CD8-positive, alpha-beta memory T cell (primary cell): ENCODE measurements at regions not wholly inside any gene's neighbourhood (a gene's known extent, or its start where the extent isn't known, plus 50 kb on each side); places are given as distances from the start of the nearest gene placed in this dataset.

Experiments used
- CTCF ChIA-PET: fragments of 350-600 bp; sonication (Branson Sonifier 250); formaldehyde crosslinking; loops from one replicate; lab custom pipeline; 2021; ENCODE audit warnings: antibody characterized with exemption; lab: Charles Lee
- POLR2A ChIA-PET: fragments of 350-600 bp; sonication (Branson Sonifier 250); formaldehyde crosslinking; loops from one replicate; lab custom pipeline; 2021; ENCODE audit warnings: antibody characterized with exemption; lab: Charles Lee
- DNase-seq, 5 donors: peaks; one replicate each; pipeline versions ENCODE4 v3.0.0 to v3.0.0-alpha.2; 2020 to 2022; ENCODE audit warnings: mixed read lengths in 1 of 5
- H3K27ac ChIP-seq: one replicate; pipeline ENCODE4 v1.7.0; 2013; ENCODE audit warnings: low read depth, mild to moderate bottlenecking, low read length, moderate library complexity
- H3K27me3 ChIP-seq: 2 replicates; pipeline ENCODE4 v1.7.0; 2013; ENCODE audit warnings: low read length, mild to moderate bottlenecking; ENCODE audit not compliant: insufficient read depth, poor library complexity, severe bottlenecking
- H3K36me3 ChIP-seq: 2 replicates; pipeline ENCODE4 v1.7.0; 2013; ENCODE audit warnings: mild to moderate bottlenecking, low read length, moderate library complexity; ENCODE audit not compliant: insufficient read depth
- H3K4me1 ChIP-seq: 2 replicates; pipeline ENCODE4 v1.7.0; 2013; ENCODE audit warnings: mild to moderate bottlenecking, low read length, moderate library complexity; ENCODE audit not compliant: insufficient read depth
- H3K4me3 ChIP-seq: 2 replicates; pipeline ENCODE4 v1.7.0; 2013; ENCODE audit warnings: mild to moderate bottlenecking, low read length
- H3K9me3 ChIP-seq: 2 replicates; pipeline ENCODE4 v1.7.0; 2013; ENCODE audit warnings: mild to moderate bottlenecking, low read length
- H3K27ac Mint-ChIP-seq, 8 donors: one replicate each; pipeline ENCODE4 v1.8.0; 2020 to 2021; ENCODE audit warnings: mixed read lengths in 8 of 8, mild to moderate bottlenecking in 6 of 8, inconsistent platforms in 3 of 8, moderate library complexity in 3 of 8
- H3K27me3 Mint-ChIP-seq, 2 donors: one replicate each; pipeline ENCODE4 v1.8.0; 2020 to 2021; ENCODE audit warnings: mixed read lengths in 2 of 2, mild to moderate bottlenecking in 1 of 2, moderate library complexity in 1 of 2
- H3K36me3 Mint-ChIP-seq, 3 donors: one replicate each; pipeline ENCODE4 v1.8.0; 2020 to 2021; ENCODE audit warnings: mixed read lengths in 3 of 3, inconsistent platforms in 1 of 3, mild to moderate bottlenecking in 1 of 3
- H3K4me1 Mint-ChIP-seq, 3 donors: one replicate each; pipeline ENCODE4 v1.8.0; 2020 to 2021; ENCODE audit warnings: mixed read lengths in 3 of 3, inconsistent platforms in 1 of 3, mild to moderate bottlenecking in 1 of 3
- H3K4me3 Mint-ChIP-seq, 7 donors: one replicate each; pipeline ENCODE4 v1.8.0; 2020 to 2021; ENCODE audit warnings: mixed read lengths in 7 of 7, mild to moderate bottlenecking in 6 of 7, moderate library complexity in 4 of 7, inconsistent platforms in 2 of 7
- H3K9me3 Mint-ChIP-seq, 5 donors: one replicate each; pipeline ENCODE4 v1.8.0; 2020 to 2022; ENCODE audit warnings: mixed read lengths in 5 of 5, mild to moderate bottlenecking in 3 of 5, moderate library complexity in 2 of 5, inconsistent platforms in 1 of 5

DNA sequence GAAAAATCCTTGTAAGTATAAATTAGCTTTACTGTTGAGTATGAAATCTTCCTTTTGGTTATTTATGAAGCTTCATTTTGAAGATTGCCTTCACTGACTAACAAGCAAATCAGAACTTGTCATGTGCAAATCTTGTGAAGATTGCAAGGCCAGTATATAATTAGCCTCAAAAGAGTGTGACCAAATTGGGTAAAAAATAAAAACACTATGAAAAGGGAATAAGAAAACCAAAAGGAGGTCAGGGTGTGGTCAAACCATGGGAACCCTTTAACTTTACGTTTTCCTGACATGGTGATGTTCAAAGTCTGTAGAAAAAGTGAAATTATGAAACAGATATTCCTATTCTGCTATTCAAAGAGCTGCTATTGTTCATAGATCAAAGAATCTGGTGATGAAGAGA is 230.3 kb downstream of the BCAT1 start:
- Histone ChIP-seq H3K36me3 (no peaks in the 10 kb centered on the region), H3K9me3 (no peaks in the 10 kb centered on the region), H3K4me3 (no peak overlapping the region), H3K4me1 (peaks cover 5% of the 10 kb centered on the region), H3K27me3 (no peaks in the 10 kb centered on the region), H3K27ac (no peak overlapping the region)
- H3K36me3 Mint-ChIP-seq, result peaks cover 0 to 8% (median 1%) of the 10 kb centered on the region in 3 donors
- no peaks in the 10 kb centered on the region for H3K27me3 Mint-ChIP-seq
- peak overlapping the region in 2 of 8 donors; percentile 13 to 54 for H3K27ac Mint-ChIP-seq
- H3K4me1 Mint-ChIP-seq, result peaks cover 17 to 23% (median 22%) of the 10 kb centered on the region in 3 donors
- ChIA-PET CTCF (no interaction called here), POLR2A (no interaction called here)
- DNase-seq, result no peak
- H3K4me3 Mint-ChIP-seq, result peak overlapping the region in 4 of 7 donors; percentile 5 to 33 (median 15)
- H3K9me3 Mint-ChIP-seq, result no peaks in the 10 kb centered on the region

DNA sequence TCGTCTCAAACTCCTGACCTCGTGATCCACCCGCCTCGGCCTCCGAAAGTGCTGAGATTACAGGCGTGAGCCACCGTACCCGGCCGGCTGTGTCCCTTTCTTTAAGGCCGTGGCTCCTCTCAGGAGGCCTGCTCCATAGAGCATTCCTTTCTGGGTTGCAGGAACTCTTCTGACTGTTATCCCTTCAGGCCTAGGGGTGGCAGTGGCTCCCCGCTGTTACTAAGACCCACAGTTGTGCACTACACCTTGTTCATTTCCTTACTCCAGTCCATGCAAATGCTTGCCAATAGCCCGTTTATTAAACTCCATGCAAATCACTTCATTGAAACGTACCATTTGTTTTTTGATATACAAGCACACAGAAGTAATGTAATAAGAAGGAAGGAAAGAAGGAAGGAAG is 234.7 kb downstream of the BCAT1 start:
- Mint-ChIP-seq H3K36me3 (no peaks in the 10 kb centered on the region), H3K4me1 (peaks cover 11 to 14% (median 13%) of the 10 kb centered on the region in 3 donors), H3K27ac (no peak overlapping the region), H3K27me3 (no peaks in the 10 kb centered on the region), H3K9me3 (no peaks in the 10 kb centered on the region), H3K4me3 (no peak overlapping the region)
- no peaks in the 10 kb centered on the region for H3K9me3 ChIP-seq
- H3K27ac ChIP-seq, result no peak overlapping the region
- DNase-seq, result no peak
- ChIA-PET POLR2A (no interaction called here), CTCF (no interaction called here)
- H3K27me3 ChIP-seq, result no peaks in the 10 kb centered on the region
- H3K4me1 ChIP-seq, result peaks cover 2% of the 10 kb centered on the region
- no peaks in the 10 kb centered on the region for H3K36me3 ChIP-seq
- H3K4me3 ChIP-seq, result no peak overlapping the region

DNA sequence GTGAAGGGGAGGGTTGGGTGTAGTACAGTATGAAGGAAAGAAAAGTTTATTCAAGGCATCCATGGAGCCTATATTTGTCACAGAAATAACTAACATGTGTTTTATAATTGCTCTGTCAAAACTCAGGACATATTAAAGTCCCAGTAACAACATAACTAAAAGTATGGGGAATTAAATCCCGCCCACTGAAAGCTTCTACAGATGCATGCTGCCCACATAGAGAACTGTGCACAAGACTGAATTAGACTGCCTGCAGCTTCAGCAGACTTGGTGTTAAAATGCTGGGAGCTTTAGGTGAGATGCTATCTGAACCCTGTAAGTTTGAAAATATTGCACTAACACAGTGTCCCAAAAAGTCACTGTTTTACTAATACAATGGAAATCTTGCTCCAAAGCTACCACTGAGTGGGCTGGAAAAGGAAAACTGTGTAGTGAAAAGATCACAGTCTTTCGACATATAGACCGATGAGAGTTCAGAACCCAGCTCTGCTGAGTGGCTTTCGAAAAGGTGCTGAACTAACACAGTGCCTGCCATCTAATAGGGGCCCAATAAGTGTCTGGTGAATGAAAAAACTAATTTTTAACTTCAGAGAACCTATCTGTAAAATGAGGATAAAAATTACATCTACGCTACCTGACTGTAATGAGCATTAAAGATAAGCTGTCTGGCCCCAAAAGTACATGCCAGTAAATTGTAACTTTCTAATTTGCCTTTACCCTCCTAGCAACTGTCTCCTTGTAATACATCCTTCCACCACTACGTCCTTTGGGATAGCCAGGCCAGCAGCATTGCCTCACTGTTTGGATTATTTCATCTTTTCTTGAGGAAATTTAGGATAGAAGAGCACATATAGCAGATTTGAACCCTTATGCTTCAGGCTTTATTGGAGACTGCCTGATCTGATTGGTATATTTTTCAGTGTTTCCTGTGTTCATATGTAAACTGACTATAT is 237.6 kb downstream of the BCAT1 start:
- no peaks in the 10 kb centered on the region for H3K9me3 Mint-ChIP-seq
- Histone ChIP-seq H3K9me3 (no peaks in the 10 kb centered on the region), H3K4me3 (no peak overlapping the region), H3K36me3 (no peaks in the 10 kb centered on the region), H3K27me3 (no peaks in the 10 kb centered on the region), H3K4me1 (no peaks in the 10 kb centered on the region), H3K27ac (no peak overlapping the region)
- CTCF ChIA-PET, result no interaction called here
- POLR2A ChIA-PET, result no interaction called here
- no peaks in the 10 kb centered on the region for H3K4me1 Mint-ChIP-seq
- H3K36me3 Mint-ChIP-seq, result no peaks in the 10 kb centered on the region
- no peaks in the 10 kb centered on the region for H3K27me3 Mint-ChIP-seq
- no peak overlapping the region for H3K4me3 Mint-ChIP-seq
- DNase-seq, result no peak
- H3K27ac Mint-ChIP-seq, result peak overlapping the region in 1 of 8 donors; percentile 47

DNA sequence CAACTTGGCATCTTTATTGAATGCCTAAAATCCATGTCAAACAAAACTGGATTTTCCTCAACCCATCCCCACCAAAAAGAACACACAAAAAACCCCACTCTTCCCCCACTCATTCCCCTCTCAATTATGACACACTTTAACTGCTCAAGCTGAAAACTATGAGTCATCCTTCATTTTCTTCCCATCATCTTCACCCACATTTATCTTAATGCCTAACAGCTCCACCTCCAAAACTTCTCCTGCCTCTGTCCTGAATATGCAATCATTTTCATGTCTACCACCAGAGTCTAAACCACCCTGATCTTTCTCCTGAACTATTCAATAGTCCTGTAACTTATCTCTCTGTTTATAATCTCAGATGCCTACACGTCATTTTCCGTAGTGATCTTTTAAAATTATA is 239.7 kb downstream of the BCAT1 start:
- Mint-ChIP-seq H3K9me3 (no peaks in the 10 kb centered on the region), H3K4me1 (no peaks in the 10 kb centered on the region), H3K27ac (no peak overlapping the region), H3K4me3 (no peak overlapping the region), H3K36me3 (no peaks in the 10 kb centered on the region), H3K27me3 (no peaks in the 10 kb centered on the region)
- H3K4me3 ChIP-seq, result no peak overlapping the region
- H3K4me1 ChIP-seq, result no peaks in the 10 kb centered on the region
- no peak for DNase-seq
- no peaks in the 10 kb centered on the region for H3K9me3 ChIP-seq
- H3K27me3 ChIP-seq, result no peaks in the 10 kb centered on the region
- H3K27ac ChIP-seq, result no peak overlapping the region
- ChIA-PET CTCF (no interaction called here), POLR2A (interaction anchor here (0.5 kb wide), 1 partner anchor 105 kb away, joined by 7 read pairs; no protein-coding TSS in a partner anchor)
- no peaks in the 10 kb centered on the region for H3K36me3 ChIP-seq

DNA sequence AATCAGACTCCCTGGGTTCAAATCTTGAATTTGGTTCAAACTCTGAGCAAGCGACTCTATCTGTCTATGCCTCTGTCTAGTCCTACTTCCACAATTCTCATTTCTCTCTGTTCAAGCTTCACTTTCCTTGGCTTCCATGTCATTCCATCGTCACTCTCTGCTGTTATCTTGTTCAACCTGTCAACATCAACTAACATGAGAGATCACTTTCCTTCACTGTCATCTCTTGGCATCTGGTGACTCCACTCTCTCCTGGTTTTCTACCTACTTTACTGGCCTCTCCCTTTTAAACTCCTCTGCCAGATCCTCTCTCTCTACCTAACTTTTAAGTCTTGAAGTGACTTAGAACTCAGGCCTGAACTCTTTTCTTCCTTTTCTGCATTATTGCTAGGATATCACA is 240.2 kb downstream of the BCAT1 start:
- CTCF ChIA-PET, result no interaction called here

DNA sequence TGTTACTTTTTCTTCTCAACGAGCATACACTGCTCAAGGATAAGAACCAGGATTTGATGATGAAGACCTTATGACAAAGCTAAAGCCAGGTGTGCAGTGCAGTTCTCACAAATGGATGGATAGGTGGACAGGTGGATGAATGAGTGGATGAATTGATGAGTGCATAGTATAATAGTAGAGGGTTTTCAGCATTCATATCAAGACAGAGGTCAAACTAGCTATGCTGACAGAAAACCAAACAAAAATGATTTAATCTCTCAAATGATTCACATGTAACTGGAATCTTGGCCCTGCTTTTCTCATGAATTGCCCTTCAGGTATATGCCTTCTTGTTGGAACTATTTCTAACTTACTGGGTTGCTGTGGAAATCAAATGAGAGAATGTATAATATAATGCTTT is 240.9 kb downstream of the BCAT1 start:
- Mint-ChIP-seq H3K9me3 (no peaks in the 10 kb centered on the region), H3K4me3 (no peak overlapping the region), H3K4me1 (no peaks in the 10 kb centered on the region), H3K27ac (no peak overlapping the region), H3K27me3 (peaks cover 0 to 2% of the 10 kb centered on the region in 2 donors), H3K36me3 (no peaks in the 10 kb centered on the region)
- Histone ChIP-seq H3K4me1 (no peaks in the 10 kb centered on the region), H3K4me3 (no peak overlapping the region), H3K27ac (no peak overlapping the region), H3K36me3 (no peaks in the 10 kb centered on the region), H3K27me3 (no peaks in the 10 kb centered on the region), H3K9me3 (no peaks in the 10 kb centered on the region)
- ChIA-PET CTCF (no interaction called here), POLR2A (no interaction called here)
- DNase-seq, result no peak

More for the DNA sequence above, 240.2 kb downstream of the BCAT1 start:
- H3K4me1 ChIP-seq, result no peaks in the 10 kb centered on the region
- H3K9me3 Mint-ChIP-seq, result no peaks in the 10 kb centered on the region
- H3K27me3 ChIP-seq, result no peaks in the 10 kb centered on the region
- H3K4me3 Mint-ChIP-seq, result no peak overlapping the region
- H3K4me3 ChIP-seq, result no peak overlapping the region
- no peaks in the 10 kb centered on the region for H3K36me3 Mint-ChIP-seq
- no peaks in the 10 kb centered on the region for H3K36me3 ChIP-seq
- H3K27ac ChIP-seq, result no peak overlapping the region
- no peak for DNase-seq
- H3K27ac Mint-ChIP-seq, result no peak overlapping the region
- POLR2A ChIA-PET, result interaction anchor here (0.5 kb wide), 1 partner anchor 106 kb away, joined by 7 read pairs; no protein-coding TSS in a partner anchor
- H3K4me1 Mint-ChIP-seq, result no peaks in the 10 kb centered on the region
- no peaks in the 10 kb centered on the region for H3K27me3 Mint-ChIP-seq
- H3K9me3 ChIP-seq, result no peaks in the 10 kb centered on the region

DNA sequence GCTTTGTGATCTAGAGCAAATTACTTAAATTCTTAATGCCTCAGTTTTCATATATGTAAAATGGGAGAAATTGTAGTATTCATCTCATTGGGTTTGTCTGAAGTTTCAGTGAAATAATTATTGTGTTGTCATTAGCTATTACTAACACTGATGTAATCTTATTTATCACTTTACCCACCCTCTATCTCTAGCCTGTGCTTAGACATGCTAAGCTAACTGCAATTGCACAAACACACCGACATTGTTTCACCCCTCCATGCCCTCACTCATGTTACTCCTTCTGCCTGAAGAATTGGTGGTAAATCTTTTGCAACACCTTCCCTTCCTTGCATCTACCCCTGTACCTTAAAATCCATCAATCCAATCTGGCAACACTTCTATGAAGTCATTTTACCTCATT is 241.6 kb downstream of the BCAT1 start:
- Mint-ChIP-seq H3K4me3 (no peak overlapping the region), H3K27me3 (peaks cover 0 to 5% of the 10 kb centered on the region in 2 donors), H3K4me1 (no peaks in the 10 kb centered on the region), H3K9me3 (no peaks in the 10 kb centered on the region), H3K27ac (no peak overlapping the region), H3K36me3 (no peaks in the 10 kb centered on the region)
- Histone ChIP-seq H3K9me3 (no peaks in the 10 kb centered on the region), H3K36me3 (no peaks in the 10 kb centered on the region), H3K27me3 (no peaks in the 10 kb centered on the region), H3K27ac (no peak overlapping the region), H3K4me3 (no peak overlapping the region), H3K4me1 (no peaks in the 10 kb centered on the region)
- no peak for DNase-seq
- POLR2A ChIA-PET, result no interaction called here
- CTCF ChIA-PET, result no interaction called here

DNA sequence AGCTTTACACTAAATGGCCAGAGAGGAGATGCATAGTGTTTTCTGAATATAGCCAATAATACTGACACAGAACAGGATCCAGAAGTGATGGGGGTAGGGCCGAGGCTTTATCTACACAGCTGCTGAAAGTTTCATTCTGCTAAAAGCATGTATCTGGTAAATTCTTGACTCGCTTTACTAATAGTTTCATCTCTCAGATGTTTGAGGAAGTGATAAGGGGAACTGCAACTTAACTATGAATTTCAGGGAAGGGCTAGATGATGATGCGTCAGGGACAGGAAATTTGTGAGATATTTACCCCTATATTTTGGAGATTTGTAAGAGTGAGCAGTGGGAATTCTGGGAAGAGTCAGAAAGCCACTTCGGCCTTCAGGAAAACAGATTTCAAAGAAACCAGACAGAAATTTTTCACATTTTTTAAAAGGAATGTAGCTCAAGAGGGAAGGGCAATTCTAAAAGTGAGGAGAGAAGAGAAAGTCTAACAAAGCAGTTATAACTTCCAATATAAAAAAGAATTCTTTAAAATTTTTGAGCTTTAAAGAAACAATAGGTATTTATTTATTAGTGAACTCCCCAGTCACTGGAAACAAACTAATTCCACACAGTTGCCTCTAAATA is 243.1 kb downstream of the BCAT1 start:
- Mint-ChIP-seq H3K27me3 (peaks cover 0 to 5% of the 10 kb centered on the region in 2 donors), H3K9me3 (peaks cover 0 to 3% (median 0%) of the 10 kb centered on the region in 5 donors), H3K36me3 (no peaks in the 10 kb centered on the region), H3K27ac (no peak overlapping the region), H3K4me1 (no peaks in the 10 kb centered on the region), H3K4me3 (no peak overlapping the region)
- H3K4me1 ChIP-seq, result no peaks in the 10 kb centered on the region
- no peak overlapping the region for H3K4me3 ChIP-seq
- CTCF ChIA-PET, result no interaction called here
- H3K27me3 ChIP-seq, result no peaks in the 10 kb centered on the region
- no peak for DNase-seq
- no peaks in the 10 kb centered on the region for H3K36me3 ChIP-seq
- no peak overlapping the region for H3K27ac ChIP-seq
- POLR2A ChIA-PET, result no interaction called here
- no peaks in the 10 kb centered on the region for H3K9me3 ChIP-seq
